Stimulated activated CD4-positive, alpha-beta T cell treated with anti-CD3 and anti-CD28 coated beads, Interleukin-15, amount 100 ng/mL, for 48 hours (primary cell): ENCODE measurements at regions not wholly inside any gene's neighbourhood (a gene's known extent, or its start where the extent isn't known, plus 50 kb on each side); places are given as distances from the start of the nearest gene placed in this dataset.

ENCODE experiments used
- DNase-seq, 2 donors: peaks; one replicate each; pipeline ENCODE4 v3.0.0-alpha.2; 2020; ENCODE audit warnings: low read depth in 2 of 2

- DNase-seq, result no peak
These were observed 313.8 kb downstream of the ZPLD1 start for GRCh38 chr3:102748646-102749045.

DNA sequence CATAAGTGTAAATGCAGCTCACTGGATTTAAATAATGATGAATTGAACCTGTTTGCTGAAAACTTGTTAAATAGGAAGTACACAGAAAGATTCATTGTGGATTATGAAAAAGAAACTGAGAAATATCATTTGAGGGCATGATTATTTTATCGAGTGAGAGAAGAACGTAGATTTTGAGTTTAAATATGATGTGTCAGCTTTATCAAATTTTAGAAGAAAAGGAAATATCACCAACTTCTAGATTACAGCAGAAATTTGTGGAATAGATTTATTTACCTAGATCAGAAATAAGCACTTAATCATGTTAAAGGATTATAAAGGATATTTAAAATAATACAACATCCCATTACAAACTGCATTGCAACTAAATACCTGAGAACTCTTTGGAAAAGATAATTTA, 315.5 kb downstream of the ZPLD1 start:
- DNase-seq, result no peak

GRCh38 chr3:102753901-102754300, 319.1 kb downstream of the ZPLD1 start:
- no peak for DNase-seq

GRCh38 chr3:102756706-102757105, 321.9 kb downstream of the ZPLD1 start:
- DNase-seq, result no peak

DNA sequence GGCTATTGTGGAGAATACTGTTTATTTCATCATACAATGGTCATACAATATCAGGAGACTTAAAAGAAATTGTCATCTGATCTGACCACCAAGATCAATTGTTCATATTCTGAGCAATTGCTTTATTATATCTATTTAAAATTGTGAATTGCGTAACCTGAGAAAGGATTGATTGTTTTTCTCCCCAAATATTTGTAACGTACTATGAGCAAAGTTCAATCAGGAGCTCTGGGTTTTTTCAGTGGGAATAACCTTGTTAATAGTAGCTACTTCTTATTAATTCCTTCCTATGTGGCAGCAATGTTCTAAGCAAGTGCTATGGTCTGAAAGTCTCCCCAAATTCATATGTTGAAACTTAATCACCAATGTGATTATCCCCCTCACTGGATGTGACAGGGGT, 323.1 kb downstream of the ZPLD1 start:
- DNase-seq, result no peak

DNA sequence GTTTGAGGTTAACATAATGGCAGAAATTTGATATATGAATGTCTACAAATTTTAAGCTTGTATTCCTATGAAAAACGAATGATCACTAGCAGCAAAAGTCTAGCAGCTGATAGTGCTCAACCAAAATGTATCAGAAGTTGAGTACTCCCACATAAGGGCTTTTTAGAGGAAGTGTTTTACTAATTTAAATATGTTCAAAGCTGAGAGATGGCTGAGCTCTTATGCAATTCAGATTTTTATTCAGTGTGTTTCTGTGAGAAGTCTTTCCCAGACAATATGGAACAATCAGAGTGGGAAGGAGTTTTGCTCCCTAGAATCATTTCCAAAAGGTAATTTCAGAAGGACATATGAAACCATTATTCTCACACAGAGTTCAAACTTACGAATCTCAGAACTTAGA, 327.0 kb downstream of the ZPLD1 start:
- no peak for DNase-seq

DNA sequence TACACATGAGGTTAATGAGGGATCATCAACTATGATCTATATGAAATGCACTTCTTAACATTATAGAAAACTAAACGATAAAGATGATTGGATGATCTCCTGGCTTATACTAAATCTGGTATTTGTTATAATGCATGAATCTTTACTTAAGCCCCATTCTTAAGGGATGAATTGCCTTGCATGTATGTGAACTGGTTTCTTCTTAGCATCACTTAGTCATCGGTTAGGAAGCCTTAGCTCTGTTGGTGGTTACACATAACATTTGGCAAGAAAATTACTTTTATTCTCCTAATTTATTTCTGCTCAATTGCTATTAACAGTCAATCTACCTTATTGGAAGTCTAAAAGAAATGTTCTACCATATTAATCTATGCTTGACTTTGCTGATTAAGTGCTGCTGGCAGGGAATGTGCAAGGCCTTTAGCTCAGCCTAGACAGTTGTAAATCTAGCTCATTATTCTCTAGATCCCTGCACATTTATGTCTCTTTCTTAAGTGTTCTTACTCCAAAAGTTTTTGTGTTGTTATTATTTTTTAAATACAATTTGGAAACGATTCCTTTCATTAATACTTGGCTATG, 356.0 kb downstream of the ZPLD1 start:
- no peak for DNase-seq

DNA sequence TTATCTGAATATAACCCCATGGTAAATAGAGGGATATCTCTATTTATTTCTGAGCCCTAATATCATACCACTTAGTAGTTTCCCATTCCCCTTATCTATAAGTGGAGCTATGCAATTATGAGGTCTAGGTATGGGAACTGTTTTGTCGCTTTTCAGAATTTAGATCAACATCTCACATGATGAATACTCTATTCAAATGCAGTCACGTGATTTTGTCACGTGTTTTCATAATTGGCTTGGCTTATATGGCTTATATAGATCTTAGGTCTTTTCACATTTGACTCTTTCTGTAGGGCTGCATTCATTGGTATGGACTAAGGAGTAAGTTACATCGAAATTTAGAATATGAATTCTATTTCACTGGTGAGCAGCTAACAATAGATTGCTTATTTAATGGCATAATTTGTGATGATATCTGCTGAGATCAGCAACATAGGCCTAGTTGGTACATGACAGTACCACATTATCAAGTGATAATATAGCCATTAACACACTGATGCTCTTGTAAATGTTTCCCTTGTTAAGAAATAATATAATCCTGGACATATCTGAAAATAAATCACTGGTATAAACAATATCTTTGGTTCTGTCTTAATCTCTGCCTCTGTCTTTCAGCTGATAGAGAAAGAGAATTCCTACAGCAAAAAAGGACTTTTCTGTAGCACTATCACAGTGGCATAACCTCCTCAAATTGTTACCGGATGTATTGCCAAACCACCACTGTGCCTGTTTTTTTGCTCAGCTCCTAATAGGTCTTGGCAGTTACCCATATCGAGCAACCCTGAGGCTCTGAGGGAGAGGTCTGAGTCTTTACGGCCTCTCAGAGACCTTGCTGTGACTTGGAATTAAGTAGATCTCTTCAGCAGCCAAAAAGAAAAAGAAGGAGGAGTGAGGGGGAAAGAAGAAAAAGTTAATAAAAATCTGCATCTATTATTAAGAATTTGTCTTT, 357.1 kb downstream of the ZPLD1 start:
- DNase-seq, result no peak

DNA sequence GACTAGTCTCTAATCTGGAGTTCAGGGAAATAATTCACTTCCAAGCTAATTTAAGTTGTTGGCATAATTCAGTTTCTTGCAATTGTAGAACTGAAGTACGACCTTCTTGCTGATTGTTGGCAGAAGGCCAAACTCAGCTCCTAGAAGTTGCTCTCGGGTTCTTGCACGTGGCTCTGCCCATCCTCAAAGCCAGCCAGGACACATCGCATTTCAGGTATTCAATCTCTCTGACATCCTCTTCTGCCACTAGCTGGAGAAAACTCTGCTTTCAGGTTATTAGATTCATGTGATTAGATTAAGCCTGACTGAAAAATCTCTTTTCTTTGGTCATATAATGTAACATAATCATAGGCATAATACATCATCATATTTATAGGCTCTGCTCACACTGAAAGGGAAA, 362.0 kb downstream of the ZPLD1 start:
- no peak for DNase-seq

- DNase-seq, result no peak
These were observed 368.1 kb downstream of the ZPLD1 start for GRCh38 chr3:102802819-102803420.

- DNase-seq, result no peak
These were observed 376.1 kb downstream of the ZPLD1 start for GRCh38 chr3:102810937-102811336.

GRCh38 chr3:102826636-102827035, 391.8 kb downstream of the ZPLD1 start:
- DNase-seq, result no peak

- DNase-seq, result no peak
These were observed 392.6 kb downstream of the ZPLD1 start for GRCh38 chr3:102827386-102827785.

- DNase-seq, result no peak
These were observed 395.6 kb downstream of the ZPLD1 start for GRCh38 chr3:102830415-102830814.

- no peak for DNase-seq
These were observed 407.1 kb downstream of the ZPLD1 start for GRCh38 chr3:102841866-102842265.

DNA sequence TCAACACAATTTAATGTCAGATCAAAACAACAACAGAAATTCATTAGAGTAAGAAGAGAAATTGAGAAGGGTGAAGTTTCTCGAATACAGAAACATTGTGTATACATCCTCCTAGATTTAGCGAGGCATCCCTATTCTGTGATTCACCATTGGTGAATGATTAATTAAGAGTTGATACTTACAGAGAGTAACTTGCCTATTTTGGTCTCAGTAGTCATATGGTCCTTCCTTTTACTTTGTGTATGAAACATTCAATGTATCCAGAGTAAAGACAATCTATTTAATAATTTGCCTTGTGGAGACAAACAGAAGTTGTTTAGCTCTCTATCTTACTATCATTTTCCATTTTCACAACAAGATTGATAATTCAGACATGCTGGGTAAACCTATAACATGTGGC, 432.0 kb downstream of the ZPLD1 start:
- DNase-seq, result no peak

DNA sequence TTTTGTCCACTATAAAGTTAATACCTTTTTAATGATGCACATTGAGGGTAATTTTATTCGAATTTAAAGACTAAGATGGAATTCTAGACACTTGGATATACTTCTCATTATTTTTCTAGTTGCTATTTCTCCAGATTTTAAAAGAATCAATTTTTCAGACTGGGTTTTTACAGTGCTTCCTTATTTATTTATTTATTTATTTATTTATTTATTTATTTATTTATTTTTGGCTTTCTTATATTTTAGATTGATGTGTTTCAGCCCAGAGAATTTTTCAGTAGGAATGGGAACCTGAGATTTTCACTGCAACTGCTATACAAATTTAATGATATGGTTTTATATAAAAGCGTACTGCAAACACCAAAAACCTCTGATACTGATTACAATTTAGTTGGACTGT, 448.7 kb downstream of the ZPLD1 start:
- no peak for DNase-seq

DNA sequence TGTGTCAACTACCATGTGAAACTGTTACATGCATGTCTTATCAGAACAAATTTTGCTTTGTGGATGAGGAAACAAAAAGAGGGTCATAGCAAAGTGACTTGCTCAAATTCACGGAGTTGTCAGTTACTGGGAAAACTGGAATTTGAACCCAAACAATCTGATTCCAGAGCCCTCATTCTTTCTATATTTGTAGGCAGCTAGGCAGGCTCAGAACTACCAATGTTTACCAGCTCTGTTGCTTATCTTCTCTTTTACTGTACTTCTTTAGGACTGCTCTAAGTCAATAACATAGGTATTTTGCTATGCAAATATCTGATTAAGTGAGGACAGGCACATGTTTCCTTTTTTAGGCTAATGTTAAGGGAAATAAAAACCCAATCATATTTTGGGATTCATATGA, 450.5 kb downstream of the ZPLD1 start:
- DNase-seq, result no peak

DNA sequence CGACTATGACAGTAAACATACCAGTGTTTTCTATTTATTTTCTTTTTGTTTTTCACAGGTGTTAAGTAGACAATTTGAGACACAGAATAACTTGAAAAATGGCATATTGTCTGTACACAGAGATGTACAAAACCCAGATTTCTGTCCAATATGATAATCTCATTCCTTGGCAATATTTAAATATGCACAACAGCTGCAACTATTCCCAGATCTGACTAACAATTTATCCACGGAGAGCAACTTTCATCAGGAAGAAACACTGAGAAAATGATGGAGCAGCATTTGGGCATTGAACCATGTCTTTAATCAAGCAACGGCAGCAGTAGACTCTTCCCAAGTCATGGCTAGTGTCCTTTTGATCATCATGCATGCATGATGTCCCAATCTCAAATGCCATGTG, 452.6 kb downstream of the ZPLD1 start:
- DNase-seq, result no peak

GRCh38 chr3:102896851-102897621, 462.2 kb downstream of the ZPLD1 start:
- no peak for DNase-seq

GRCh38 chr3:102904629-102905028, 469.8 kb downstream of the ZPLD1 start:
- DNase-seq, result no peak

- DNase-seq, result no peak
These were observed 471.0 kb downstream of the ZPLD1 start for GRCh38 chr3:102905811-102906210.
